HepG2 (cell line): ENCODE measurements at regions not wholly inside any gene's neighbourhood (a gene's known extent, or its start where the extent isn't known, plus 50 kb on each side); places are given as distances from the start of the nearest gene placed in this dataset.

Experiments used
- FOXO4 ChIP-seq: sonication (generic); formaldehyde crosslinking; conservative IDR thresholded peaks from 2 replicates; pipeline ENCODE4 v1.8.1; 2023; ENCODE audit warnings: missing genetic modification reagents
- FOXP1 ChIP-seq, 2 experiments: fragments of 450-650 bp in 1 of 2; IDR thresholded peaks; 2 replicates each; pipeline ENCODE4 v1.6.1; 2017 to 2018; ENCODE audit warnings: antibody characterized with exemption in 1 of 2
- GABPB1 ChIP-seq: IDR thresholded peaks from 2 replicates; pipeline ENCODE4 v1.6.1; 2016; ENCODE audit warnings: mild to moderate bottlenecking, missing genetic modification reagents, moderate library complexity, missing compliant biosample characterization
- GMEB1 ChIP-seq: sonication (generic); formaldehyde crosslinking; IDR thresholded peaks from 2 replicates; pipeline ENCODE4 v1.5.1; 2020; ENCODE audit warnings: missing genetic modification reagents, mild to moderate bottlenecking, borderline replicate concordance
- TEAD3 ChIP-seq: optimal IDR thresholded peaks from 2 replicates; pipeline ENCODE3; 2016; ENCODE audit warnings: borderline replicate concordance
- ZBTB40 ChIP-seq, 2 experiments: fragments of 450-650 bp in 1 of 2; sonication (generic) in 1 of 2; formaldehyde crosslinking in 1 of 2; IDR thresholded peaks; 2 replicates each; pipeline versions ENCODE4 v1.6.1 to v1.8.0; 2016 to 2022; ENCODE audit warnings: antibody characterized with exemption in 1 of 2, mild to moderate bottlenecking in 1 of 2, missing genetic modification reagents in 1 of 2
- ZNF546 ChIP-seq: sonication (generic); formaldehyde crosslinking; conservative IDR thresholded peaks from 2 replicates; pipeline ENCODE4 v1.8.1; 2023; ENCODE audit warnings: mild to moderate bottlenecking, missing genetic modification reagents
- TF ChIP-seq, protein P1 (sequence below): sonication (generic); formaldehyde crosslinking; IDR thresholded peaks from 2 replicates; pipeline ENCODE4 v1.4.0; 2020; ENCODE audit warnings: low read depth, mild to moderate bottlenecking, missing genetic modification reagents
- TF ChIP-seq, protein P2 (sequence below): sonication (generic); formaldehyde crosslinking; IDR thresholded peaks from 2 replicates; pipeline ENCODE4 v1.5.1; 2020; ENCODE audit warnings: mild to moderate bottlenecking, missing genetic modification reagents, borderline replicate concordance

DNA sequence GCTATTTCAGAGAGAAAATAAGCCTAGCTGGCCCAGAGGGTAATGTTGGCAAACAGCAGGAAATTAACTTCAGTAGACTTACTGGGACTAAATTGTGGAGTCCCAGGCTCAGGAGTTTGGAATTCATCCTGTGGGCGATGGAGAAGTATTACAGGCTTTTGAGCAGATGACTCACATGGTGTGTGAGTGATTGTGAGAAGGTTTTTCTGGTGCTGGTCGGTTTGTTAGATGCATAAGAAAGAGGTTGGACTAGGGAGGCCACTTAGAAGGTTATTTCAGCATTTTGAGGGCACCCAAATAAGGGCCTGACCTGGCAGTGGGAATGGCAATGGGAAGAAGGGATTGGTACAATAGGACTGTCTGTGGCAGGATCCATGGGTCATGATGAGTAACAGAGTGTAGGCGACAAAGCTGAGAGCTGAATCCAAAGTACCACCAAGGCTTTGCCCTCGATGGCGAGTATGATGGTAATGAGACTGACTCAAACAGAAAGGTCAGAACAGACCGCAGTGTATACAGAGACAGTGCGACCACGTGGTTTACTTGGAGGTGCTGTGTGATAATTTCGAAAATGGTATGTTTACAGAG lies 69.2 kb upstream of the KIF26B start (continued):
- TF ChIP-seq FOXO4 (CRISPR knock-in tag) (no peak), GABPB1 (CRISPR knock-in tag) (0 out of 2 replicates have a peak, but pooled peaks have one; percentile 18), ZBTB40 (IDR thresholded peaks at IDR 0.05) (no peak), ZBTB40 (CRISPR knock-in tag; IDR thresholded peaks at IDR 0.05) (no peak), ZNF546 (no peak), FOXP1 (IDR thresholded peaks at IDR 0.05) (no peak), FOXP1 (CRISPR knock-in tag; IDR thresholded peaks at IDR 0.05) (0 out of 2 replicates have a peak, but pooled peaks have one; percentile 27), TEAD3 (peak; percentile 23), GMEB1 (CRISPR knock-in tag) (no peak)
- TF ChIP-seq, protein P1, sequence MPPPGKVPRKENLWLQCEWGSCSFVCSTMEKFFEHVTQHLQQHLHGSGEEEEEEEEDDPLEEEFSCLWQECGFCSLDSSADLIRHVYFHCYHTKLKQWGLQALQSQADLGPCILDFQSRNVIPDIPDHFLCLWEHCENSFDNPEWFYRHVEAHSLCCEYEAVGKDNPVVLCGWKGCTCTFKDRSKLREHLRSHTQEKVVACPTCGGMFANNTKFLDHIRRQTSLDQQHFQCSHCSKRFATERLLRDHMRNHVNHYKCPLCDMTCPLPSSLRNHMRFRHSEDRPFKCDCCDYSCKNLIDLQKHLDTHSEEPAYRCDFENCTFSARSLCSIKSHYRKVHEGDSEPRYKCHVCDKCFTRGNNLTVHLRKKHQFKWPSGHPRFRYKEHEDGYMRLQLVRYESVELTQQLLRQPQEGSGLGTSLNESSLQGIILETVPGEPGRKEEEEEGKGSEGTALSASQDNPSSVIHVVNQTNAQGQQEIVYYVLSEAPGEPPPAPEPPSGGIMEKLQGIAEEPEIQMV (CRISPR knock-in tag): no peak
- TF ChIP-seq, protein P2, sequence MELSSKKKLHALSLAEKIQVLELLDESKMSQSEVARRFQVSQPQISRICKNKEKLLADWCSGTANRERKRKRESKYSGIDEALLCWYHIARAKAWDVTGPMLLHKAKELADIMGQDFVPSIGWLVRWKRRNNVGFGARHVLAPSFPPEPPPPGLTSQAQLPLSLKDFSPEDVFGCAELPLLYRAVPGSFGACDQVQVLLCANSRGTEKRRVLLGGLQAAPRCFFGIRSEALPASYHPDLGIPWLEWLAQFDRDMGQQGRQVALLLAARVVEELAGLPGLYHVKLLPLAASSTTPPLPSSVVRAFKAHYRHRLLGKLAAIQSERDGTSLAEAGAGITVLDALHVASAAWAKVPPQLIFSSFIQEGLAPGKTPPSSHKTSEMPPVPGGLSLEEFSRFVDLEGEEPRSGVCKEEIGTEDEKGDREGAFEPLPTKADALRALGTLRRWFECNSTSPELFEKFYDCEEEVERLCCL (CRISPR knock-in tag): no peak
